Stimulated activated CD4-positive, alpha-beta T cell treated with anti-CD3 and anti-CD28 coated beads, Interleukin-4, amount 100 ng/mL, for 4 hours (primary cell): ENCODE measurements at regions not wholly inside any gene's neighbourhood (a gene's known extent, or its start where the extent isn't known, plus 50 kb on each side); places are given as distances from the start of the nearest gene placed in this dataset.
"Not testable (repeated sequence)": the region's sequence is repeated elsewhere in the genome, so short reads cannot be mapped to it uniquely, and the experiment has no call there.

Source experiments
- DNase-seq, 2 experiments: peaks; one replicate each; pipeline ENCODE4 v3.0.0-alpha.2; 2020

- no peak for DNase-seq
Observed at GRCh38 chr12:7591531-7591930, 74.2 kb downstream of the APOBEC1 start.

- DNase-seq: not testable (repeated sequence)
Observed at GRCh38 chr12:7590085-7590484, 75.6 kb downstream of the APOBEC1 start.

- DNase-seq: peak; percentile 11 to 16
Observed at GRCh38 chr12:7588742-7589329, 76.9 kb downstream of the APOBEC1 start.

DNA sequence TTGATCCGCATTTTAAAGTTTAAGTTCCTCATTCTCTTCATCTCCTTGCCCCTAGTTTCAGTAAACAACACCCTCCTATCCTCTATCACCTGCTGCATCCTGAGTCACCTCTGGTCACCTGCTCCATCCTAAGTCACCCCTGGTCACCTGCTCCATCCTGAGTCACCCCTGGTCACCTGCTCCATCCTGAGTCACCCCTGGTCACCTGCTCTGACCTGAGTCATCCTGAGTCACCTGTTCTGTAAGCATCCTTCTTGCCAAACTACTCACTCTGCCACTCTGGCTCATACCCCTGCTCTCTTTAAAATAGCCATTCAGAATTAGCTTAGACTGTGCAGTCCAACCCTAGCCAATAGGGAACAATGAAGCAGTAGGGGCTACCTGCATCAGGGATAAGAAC, 80.6 kb upstream of the CD163 start:
- not testable (repeated sequence) for DNase-seq

DNA sequence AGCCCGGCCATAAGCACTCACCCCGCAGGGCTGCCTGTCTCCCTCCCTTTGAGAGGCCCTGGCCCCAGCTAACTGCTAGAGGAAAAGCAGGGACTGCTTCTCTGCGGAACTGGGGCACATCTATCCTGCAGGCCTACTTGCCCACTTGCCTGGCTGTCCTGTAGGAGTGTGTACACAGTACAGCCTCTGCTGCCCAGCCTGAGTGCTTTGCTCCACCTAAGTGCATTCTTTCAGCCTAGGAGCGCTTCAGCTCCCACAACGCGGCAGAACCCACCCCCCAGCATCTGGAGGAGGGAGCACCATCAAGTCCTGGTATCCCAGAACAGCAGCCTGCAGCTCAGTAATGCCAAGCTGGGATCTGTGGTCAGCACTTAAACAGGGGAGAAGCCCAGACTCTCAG, 79.9 kb upstream of the CD163 start:
- DNase-seq: no peak

- no peak for DNase-seq
Observed at GRCh38 chr12:7582796-7583195, 79.2 kb upstream of the CD163 start.

DNA sequence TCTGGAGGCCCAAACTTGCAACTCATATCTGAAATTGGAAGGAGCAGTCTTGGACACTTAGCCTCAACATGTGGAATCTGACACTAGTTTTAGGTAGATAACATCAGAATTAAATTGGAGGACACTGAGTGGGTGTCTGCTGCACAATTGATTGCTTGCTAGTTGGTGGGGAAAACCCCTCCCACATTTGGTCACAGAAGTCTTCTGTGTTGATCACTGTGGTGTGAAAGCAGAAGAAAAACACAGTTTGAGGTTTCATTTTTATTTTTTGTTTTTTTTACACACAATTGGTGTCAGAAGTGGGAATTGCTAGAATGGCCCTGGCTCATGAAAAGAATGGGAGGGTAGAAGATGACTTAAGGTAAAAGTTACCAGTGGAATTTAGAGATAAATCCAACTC, 78.0 kb upstream of the CD163 start:
- DNase-seq: no peak

GRCh38 chr12:7581046-7581445, 77.5 kb upstream of the CD163 start:
- no peak for DNase-seq

DNA sequence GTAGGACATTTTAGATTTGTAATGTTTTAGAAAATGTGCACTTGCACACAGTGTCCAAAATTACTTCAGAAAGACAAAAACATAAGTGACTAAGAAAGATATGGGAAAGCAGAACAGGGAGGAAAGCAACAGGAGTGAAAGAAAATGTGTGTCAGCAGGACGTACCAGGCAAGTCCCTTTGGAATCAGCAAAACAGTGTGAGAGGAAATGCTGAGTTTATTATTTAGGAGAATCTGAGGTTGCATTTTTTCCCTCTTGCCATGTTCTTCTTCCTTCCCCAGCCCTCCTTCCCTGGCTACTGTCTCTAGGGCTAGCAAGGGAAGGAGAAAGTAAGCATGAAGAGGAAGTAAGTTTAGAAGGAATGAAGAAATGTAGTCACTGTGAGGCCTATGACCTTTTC, 67.7 kb upstream of the CD163 start:
- no peak for DNase-seq

DNA sequence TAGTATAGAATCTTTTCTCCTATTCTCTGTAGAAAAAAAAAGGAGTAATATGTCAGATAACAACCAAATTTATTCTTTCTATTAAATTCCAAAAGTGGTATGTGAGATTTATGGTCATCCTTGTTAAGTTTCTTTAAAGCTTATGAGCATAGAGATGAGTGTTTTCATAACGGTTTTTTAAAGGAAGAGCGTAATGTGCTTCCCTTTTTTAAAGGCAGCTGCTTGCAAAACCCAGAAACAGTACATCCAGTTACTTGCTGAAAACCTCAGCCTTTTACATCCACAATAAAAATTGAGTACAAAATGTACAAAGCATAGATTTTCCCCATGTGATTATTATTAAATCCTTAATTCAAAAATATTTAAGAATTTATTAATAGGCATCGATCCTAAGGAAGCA, 53.6 kb upstream of the CD163 start:
- no peak for DNase-seq

GRCh38 chr12:7555752-7556151, 52.2 kb upstream of the CD163 start:
- no peak for DNase-seq

DNA sequence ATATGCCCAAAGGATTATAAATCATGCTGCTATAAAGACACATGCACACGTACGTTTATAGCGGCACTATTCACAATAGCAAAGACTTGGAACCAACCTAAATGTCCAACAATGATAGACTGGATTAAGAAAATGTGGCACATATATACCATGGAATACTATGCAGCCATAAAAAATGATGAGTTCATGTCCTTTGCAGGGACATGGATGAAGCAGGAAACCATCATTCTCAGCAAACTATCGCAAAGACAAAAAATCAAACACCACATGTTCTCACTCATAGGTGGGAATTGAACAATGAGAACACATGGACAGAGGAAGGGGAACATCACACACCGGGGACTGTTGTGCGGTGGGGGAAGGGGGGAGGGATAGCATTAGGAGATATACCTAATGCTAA, 51.3 kb upstream of the CD163 start:
- not testable (repeated sequence) for DNase-seq
